Activated CD8-positive, alpha-beta memory T cell treated with anti-CD3 and anti-CD28 coated beads for 24 hours (primary cell): ENCODE measurements at regions not wholly inside any gene's neighbourhood (a gene's known extent, or its start where the extent isn't known, plus 50 kb on each side); places are given as distances from the start of the nearest gene placed in this dataset.
"Not testable (repeated sequence)": the region's sequence is repeated elsewhere in the genome, so short reads cannot be mapped to it uniquely, and the experiment has no call there.

Source experiments
- DNase-seq: peaks from one replicate; pipeline ENCODE4 v3.0.0-alpha.2; 2020

DNA sequence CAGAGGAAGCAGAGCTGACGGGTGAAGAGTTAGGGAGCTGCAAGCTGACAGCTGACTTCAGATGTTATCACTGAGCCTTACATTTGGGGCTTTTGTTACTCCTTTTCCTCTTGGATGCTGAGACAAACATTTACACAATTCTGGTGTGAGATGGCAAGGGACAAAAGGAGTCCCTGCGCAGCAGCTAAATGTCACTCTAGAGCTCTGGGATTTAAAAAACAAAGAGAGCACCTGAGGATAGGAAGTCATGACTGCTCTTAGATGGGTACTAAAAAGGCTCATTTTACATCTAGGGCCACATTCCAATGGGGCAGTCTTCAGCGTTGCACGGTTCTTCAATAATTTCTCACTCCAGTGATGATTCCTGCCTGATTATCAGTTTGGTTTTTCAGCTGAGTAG, 204.5 kb downstream of the RAB38 start:
- DNase-seq: no peak

DNA sequence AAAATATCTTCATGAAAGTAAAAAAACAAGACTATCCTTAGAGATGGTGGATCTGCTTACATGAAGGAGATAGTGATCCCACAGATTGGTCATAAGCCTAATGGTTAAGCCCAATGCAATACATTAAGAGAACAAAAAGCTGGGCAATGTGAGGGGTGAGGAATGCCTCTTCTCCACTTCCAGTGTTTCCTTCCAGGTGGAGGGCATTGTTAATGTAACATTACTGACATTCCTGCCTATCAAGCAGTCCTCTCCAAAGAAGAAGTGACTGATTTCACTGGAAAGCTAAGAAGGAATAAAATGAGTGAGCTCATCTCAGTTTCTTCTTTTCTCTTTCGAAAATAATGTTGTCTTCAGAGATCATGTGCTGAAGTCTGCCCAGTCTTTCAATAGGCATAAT, 207.8 kb downstream of the RAB38 start:
- no peak for DNase-seq

DNA sequence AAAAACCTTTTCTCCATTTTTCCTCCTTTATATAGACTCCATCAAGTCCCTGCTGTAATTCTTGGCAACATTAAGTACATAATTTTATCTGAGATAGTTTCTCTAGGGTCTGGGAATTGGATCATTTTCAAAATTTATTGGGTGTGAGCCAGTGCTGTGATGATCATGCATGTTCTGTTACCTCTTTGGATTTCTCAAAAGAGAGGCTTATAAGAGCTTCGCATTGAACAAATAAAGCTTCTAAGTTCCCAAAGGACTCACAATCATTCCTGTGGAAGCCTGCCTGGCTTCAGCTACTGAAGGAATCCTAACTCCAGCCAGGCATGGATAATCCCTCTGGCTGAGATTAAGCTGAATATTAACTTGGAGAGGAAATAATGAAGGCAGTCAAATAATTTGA, 208.5 kb downstream of the RAB38 start:
- DNase-seq: no peak

DNA sequence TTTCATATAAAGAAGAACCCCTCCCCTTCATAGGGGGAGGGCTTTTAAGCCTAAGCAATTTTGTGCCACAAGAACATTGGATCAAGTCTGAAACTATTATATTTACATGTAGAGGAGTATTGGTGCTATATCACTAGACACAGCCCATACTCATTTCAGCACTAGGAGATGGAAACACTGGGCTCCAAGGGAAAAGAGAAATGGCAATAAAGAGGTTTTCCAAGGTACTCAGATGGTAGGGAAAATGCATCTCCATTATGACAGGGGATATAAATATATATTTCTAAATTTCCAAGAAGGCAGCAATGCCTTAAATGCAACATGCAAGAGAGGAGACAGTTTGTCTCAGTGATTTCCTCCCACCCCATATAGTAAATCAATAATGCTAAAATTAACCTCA, 209.0 kb downstream of the RAB38 start:
- DNase-seq: no peak

DNA sequence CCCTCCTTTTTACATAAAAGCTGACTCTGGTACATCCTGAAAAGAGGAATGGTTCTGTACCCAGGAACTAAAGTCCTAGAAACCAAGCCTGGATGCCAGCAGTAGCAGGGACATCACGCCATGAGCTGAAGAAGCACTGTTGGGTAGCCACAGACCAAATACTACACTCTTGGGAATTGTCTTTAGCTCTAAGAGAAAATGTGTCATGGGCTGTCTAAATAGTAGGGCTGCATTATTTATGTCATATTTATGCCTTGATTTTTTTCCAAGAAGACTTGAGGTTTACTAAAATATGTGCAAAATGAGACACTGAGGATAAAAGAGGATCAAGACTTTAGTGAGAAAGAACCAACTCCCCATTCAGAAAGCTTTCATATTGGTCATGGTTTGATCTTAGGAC, 213.6 kb downstream of the RAB38 start:
- no peak for DNase-seq

DNA sequence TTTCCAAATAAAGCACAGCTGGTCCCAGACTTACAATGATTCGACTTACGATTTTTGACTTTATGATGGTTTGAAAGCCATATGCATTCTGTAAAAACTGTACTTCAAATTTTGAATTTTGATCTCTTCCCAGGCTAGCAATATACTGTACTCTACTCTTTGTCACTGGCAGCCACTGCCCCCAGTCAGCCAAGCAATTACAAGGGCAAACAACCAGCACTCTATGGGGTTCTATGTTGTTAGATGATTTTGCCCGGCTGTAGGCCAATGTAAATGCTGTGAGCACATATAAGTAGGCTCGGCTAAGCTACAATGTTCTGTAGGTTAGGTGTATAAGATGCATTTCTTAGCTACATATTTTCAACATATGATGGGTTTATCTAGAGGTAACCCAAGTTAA, 217.3 kb downstream of the RAB38 start:
- DNase-seq: no peak

DNA sequence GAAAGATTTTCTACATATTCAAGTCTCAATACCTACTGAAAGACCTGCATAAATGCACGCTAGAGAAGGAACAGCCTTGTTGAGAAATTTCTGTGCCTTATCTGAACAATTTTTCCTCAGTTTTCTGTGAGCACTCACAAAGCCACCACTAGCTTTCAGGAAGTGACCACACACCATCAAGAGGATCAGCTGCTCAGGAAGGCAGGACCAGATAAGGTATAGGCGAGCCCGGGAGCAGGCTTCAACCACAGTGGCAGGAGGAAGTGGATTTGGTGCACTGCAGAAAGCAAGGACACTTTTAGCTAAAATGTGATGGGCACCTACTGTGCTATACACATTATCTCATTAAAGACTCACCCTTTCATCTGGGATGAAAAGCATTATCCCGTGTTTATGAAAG, 220.8 kb downstream of the RAB38 start:
- no peak for DNase-seq

DNA sequence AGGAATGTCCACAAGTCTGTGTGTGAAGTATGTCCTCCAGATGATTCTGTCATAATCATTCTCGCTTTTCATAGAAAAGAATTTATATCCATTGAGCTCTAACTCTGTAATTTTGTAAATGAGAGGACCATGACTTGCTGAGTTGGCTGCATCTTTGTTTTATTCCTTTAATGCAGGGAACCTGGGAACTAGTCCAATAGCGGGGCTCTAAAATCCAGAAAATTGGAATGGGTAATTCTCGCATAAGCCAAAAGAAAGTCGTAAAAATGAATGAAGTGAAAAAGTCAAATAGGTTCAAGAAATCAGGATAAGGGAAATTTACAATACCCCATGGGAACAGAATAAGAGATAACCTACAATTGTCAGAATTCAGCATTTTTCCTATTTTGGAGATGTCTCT, 232.5 kb downstream of the RAB38 start:
- DNase-seq: no peak

DNA sequence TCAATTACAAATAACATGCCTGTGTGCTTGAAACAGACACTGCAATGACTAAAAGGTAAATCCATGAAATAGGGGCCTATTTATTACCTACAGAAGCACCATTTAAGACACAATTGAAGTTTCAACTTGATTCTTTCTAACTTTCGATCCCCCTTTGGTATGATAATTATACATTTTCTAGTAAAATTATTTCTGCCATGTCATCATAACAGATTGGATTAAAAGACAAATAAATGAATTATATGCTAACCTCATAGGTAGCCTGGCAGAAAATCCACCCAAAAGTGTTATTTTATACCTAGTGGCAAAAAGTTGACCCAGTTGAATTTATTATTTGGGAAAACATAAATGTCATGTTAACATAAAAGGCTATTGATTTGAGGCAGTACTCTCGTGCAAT, 241.1 kb downstream of the RAB38 start:
- DNase-seq: no peak

DNA sequence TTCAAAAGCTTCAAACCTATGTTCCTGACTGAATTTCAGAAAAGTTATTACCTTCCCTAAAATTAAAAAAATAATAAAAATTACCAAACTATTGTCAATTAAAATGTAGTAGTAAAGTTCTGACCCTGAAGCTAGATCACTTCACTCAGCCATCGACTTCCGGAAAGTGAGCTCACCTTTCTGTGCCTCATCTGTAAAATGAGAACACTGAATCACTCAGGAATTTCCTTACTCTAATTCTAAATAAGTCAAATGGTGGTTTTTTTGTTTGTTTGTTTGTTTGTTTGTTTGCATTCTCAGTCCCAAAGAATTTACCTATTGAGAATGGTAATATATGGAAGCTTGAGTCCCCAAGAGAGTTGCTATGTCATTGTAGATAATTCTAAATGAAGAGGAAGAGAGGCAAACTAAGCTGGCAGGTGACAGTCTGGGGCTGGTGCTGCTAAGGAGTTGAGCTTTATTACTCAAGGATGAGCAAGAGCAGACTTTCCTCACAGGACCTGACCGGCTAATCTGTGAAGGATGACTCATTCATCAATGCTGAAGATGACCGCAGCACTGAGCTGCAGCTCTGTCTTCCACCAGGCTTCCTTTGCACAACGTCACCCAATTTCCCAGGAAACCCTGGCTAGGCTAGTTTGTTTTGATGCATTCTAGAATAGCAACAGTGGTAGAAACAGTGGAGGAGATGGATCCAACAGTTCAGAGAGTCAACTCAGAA, 248.8 kb downstream of the RAB38 start:
- no peak for DNase-seq

DNA sequence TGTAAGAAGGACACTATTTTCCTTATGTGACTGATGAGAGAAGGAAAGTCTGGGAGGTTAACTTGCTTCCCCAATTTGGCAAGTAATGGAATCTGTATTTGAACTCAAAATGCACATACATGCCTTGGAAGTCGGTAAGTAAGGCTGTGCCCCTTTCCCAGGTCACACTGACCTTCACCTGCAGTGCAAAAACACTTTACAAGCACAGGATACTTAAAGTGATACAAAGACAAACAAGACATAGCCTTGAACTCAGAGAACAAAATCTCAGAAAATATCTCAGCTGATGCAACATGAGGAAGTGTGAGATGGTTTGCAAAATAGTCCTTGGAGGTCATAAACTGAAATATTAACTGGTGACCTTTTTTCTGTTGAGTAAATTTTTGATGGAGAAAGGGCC, 251.1 kb downstream of the RAB38 start:
- DNase-seq: no peak

DNA sequence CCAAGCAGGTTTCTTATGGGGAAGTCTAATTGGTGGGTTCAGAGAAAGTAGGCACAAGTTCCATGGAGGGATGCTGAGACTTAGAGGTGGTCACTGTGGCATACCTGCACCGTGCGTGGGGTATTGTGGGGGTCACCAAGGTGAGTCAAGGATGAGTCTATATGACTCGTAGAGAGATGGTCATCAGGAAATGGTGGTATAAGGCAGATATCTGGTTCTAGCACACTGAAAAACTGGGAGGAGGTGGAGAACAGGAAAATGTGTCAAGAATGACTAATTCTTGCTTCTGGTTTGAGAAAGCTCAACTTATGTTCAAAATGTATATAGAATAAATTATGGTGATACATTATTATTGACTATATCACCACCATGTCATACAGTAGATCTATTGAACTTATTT, 258.1 kb downstream of the RAB38 start:
- no peak for DNase-seq

DNA sequence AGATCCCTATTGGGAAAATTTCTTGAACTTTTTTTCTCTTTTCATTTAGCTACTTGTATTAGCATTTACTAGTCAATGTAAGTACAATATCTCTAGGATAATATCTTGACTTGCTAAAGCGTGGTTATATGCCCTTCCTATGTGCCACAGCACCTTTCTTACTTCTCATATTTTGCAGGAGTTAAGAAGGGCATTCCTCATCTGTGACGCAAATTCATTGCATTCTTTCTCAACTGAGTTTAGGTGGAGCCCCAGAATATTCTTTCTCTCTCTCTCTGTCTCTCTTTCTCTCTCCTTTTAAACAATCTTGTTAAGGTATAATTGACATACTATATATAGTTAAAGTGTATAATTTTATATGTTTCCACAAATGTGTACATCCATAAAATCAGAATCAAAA, 266.1 kb downstream of the RAB38 start:
- DNase-seq: no peak

DNA sequence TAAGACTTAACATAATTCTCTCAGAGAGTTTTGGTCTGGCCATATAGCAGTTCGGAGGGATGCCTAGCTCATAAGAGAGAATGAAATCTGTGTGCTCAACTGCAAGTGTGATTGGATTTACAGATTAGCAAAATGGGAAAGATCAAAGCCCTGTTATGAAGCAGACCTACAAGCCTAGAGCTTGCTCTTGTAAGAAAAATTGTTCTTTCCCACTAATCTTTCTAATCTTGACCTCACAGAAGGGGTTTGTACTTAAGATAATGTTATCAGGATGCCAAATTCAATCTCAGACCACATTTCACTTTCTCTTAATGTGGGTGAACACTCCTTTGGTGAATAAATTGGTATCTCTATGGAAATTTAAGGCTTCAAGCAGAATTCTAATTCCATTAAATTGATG, 267.2 kb downstream of the RAB38 start:
- DNase-seq: no peak

DNA sequence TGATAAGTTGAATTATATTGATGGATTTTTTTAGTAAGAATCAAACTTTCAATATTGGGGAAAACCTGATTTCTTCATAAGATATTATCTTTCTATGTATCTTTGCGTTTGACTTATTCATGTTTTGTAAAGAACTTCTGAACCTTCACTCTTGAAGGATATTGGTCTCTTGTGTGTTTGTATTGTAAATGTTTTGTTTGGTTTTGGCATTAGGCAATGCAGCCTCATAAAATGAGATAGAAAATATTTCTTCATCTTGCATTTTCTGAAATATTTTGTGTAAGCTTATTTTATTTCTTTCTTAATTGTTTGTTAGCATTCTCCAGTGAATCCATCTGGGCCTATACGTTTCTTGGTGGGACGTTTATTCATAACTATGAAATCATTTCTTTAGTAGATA, 271.9 kb downstream of the RAB38 start:
- no peak for DNase-seq

DNA sequence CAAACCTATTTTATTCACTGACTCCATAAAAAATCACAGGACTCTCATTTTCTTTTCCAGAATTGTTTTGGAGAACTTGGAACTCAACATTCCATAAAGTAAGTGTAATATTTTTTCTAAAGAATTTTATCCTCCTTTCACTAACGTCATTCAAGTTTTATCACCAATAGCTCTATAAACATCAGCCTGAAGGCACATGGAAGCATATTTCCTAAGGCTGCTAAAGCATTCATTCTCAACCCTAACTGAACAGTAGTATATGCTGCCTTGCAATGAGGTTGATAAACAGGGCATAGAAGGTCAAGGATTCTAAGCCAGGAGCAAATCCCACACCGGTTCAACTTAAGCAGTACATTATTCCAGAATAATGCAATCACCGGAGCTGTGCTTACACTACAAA, 273.9 kb downstream of the RAB38 start:
- DNase-seq: no peak

DNA sequence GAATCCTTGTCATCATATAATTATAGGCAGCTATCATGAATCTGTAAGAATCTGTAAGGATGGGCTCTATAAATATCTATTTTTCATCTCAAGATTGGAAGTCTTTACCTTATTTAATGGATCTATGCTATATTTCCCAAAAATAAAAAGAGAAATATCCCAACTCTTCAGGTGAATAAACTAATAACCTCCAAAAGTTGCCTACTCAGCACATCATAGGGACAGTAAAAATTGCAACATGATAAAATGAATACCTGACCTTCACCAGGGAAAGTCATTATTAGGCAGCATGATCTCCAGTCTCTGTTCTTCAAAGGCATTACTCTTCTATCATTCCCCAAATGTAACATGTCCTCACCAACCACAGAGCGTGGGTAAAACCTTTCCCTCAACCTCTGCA, 277.3 kb downstream of the RAB38 start:
- no peak for DNase-seq

DNA sequence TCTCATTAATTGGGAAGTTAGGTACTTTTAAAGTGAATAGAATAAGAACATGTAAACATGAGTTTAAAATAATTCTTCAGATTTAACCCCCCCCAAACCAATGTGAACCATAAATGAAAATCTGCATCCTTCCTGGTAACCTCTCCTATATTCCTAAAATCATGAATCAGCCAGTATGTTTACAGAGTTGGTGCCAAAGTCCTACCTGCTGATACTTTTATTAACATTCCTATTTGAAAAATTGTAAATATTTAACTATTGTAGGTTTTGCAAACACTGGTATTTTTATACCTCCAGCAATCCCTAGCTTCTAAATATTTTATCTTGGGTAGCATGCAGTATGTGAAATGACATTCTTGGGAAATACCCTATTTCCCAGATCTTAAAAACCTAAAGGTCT, 278.2 kb downstream of the RAB38 start:
- DNase-seq: no peak

DNA sequence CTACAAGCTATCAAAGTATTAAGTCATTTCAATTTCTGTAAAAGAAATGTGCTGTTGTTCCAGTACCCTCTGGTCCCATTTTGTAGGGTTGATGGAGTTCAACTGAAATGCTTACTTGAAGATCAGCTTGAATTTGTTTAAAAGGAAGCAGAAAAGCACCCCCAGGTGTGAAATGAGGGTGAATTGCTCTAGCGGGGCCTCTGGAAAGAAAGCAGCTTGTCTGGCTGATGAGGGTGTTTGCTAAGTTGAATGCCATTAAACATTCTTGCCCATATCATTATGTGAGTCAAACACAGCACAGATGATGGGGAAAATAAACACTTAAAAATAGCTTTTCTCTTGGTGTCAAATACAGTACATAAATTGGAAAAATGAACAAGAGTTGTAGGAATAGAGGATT, 280.3 kb downstream of the RAB38 start:
- DNase-seq: no peak

DNA sequence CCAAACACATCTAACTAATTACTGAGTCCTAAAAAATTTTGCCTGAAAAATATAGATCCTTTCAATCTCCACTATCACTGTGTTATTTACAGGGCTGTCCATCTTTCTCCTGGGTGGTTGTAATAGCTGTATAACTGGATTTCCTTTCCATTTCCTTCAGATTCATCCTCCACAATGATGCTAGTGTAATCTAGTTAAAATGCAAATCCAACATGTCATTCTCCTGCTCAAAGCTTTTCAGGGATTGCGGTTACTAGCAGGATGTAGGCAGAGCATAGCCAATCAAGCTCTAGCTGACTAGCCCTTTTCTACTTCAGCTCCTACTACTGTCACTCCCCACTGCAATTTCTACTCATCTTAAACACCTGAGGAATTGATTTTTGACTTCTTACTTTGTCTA, 283.0 kb downstream of the RAB38 start:
- DNase-seq: no peak

DNA sequence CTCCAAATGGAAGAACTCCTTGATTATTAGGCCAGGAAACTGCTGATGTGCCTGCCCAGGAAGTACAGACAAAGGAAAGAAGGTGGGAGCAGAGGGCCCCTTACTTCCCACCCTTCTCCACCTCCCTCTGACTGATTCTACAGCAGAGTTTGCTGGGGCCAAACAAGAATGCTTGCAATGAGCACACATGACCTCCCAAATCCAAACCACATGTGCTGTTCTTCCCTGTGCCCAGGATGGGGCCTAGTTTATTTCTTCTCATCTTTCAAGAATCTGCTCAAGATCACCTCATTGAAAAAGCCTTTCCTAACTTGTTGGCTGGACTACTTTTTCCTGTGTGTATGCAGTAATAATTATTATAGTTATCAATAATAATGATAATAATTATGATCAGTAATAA, 286.1 kb downstream of the RAB38 start:
- no peak for DNase-seq

DNA sequence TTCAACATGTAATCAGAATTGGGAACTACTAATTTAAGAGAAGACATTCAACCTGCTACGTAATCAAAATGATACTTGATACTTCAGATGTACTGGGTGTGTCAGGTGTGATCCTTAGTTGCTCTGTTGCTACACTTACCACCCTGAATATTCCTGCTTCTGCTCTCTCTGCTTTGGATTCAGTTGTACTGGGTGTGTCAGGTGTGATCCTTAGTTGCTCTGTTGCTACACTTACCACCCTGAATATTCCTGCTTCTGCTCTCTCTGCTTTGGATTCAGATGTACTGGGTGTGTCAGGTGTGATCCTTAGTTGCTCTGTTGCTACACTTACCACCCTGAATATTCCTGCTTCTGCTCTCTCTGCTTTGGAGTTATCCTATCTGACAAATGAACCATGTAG, 290.2 kb downstream of the RAB38 start:
- not testable (repeated sequence) for DNase-seq

DNA sequence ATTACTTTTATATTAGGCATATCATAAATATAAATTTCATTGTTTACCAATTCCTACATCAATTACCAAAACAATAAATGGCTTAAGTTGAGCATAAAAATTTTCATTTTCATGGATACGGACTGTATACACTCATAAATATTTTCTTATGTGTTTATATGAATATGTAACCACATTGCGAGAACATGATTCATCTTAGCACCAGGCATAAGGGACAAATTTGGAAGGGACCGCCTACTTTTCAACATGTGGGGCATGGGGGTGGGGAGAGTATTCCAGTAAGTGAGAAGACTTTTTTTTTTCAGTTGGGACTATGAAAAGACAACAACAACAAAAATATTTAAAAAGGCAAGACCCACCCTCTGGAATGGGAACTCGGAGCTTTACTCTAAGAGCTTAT, 296.1 kb downstream of the RAB38 start:
- DNase-seq: no peak

DNA sequence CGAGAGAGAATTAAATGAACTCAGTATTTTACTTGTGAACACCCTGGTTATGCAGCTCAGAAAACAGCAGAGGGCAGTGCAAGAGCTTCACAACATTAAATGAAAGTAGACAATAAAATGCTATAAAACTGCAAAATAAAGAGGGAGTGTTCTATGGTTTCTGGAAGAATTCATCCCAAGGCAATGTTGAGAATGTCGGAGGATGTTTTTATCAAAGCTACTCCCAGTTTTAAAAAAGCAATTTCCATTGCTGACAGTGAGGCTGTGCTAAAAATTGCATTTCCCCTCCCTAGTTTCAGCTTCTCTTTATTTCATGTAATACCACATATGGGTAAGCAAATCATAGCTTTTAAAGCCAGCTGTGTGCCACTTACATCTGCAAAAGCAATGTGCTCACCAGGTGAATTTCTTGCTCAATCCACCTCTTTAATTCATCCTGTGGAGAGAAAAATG, 296.8 kb downstream of the RAB38 start:
- no peak for DNase-seq

DNA sequence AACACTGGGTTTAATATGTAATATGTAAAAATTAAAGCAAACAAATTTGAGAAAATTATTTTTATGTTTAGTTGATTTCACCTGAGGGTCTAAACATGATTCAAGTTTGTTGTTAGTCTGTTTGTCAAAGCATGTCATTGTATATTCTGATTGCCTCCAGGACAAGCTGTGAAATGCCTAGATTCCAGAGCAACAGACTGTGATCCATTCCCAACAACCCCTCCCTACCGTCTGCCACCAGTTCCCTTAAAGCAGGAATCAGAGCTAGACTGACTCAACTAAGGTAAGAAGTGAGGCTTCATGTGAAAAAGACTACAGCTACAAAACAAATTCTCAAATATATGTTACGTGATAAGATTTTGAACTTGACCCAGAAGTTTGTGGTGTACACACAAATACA, 304.2 kb downstream of the RAB38 start:
- DNase-seq: no peak

DNA sequence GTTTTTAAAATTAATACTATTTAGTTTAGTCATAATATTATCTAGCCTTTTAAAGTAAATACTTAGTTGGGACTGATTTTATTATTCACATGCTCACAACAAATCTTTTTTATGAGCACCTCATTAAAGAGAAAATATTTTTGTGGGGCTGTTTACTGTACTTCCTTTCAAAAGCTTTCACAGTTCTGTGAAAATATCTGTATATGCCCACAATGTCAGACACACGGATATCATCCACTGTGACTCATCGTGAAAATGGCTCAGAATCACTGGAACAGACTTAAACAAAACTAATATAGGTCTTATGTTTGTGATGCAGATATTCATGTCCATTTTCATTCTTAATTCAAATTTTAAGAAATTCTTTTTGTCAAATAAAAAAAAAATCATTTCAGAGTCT, 305.2 kb downstream of the RAB38 start:
- no peak for DNase-seq
